ENCODE measurements at regions not wholly inside any gene's neighbourhood (a gene's known extent, or its start where the extent isn't known, plus 50 kb on each side); places are given as distances from the start of the nearest gene placed in this dataset.
A peak's percentile ranks its signal among the peaks of the same experiment; 100 is the strongest.

DNA sequence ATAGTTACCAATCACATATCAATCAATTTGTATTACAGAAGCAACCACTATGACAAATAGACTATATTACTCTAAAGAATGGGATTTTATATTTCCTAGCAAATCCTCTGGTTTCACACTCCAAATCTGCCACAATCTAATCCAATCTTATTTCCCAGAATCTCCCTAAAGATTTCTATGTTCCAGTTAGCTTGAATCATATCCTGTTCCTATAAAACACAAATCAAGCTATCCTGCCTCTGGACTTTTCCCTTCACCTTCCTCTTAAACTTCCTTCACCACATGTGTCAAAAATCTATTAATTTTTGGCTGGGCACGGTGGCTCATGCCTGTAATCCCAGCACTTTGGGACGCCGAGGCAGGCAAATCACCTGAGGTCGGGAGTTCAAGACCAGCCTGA, 50.0 kb downstream of the PIK3C2A start:
- Mint-ChIP-seq H3K9me3 (no peaks in the 10 kb centered on the region), H3K4me1 (peaks cover 31 to 55% of the 10 kb centered on the region in 2 donors), H3K4me3 (no peak overlapping the region), H3K27ac (no peak overlapping the region), H3K36me3 (peaks cover 16 to 23% of the 10 kb centered on the region in 2 donors), H3K27me3 (no peaks in the 10 kb centered on the region)
- DNase-seq: no peak
- ATAC-seq (replicated peaks): no peak

DNA sequence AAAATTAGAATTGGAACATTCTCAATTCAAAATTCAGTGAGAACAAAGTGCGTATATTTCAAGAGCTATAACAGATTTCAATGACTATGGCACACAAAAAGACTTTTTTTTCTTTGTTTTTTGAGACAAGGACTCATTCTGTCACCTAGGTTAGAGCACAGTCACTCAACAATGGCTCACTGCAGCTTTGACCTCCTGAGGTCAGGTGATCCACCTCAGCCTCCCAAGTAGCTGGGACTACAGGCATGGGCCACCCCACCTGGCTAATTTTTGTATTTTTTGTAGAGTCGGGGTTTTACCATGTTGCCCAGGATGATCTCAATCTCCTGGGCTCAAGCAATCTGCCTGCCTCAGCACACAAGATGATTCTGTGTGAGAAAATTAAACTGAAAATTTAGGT, 51.5 kb downstream of the PIK3C2A start:
- Mint-ChIP-seq H3K27ac (no peak overlapping the region), H3K4me3 (no peak overlapping the region), H3K36me3 (peaks cover 16 to 18% of the 10 kb centered on the region in 2 donors), H3K9me3 (no peaks in the 10 kb centered on the region), H3K4me1 (peaks cover 23 to 40% of the 10 kb centered on the region in 2 donors), H3K27me3 (no peaks in the 10 kb centered on the region)
- no peak for DNase-seq
- ATAC-seq (replicated peaks): no peak

- Mint-ChIP-seq H3K4me3 (peak overlapping the region in 1 of 2 donors; percentile 29), H3K9me3 (no peaks in the 10 kb centered on the region), H3K4me1 (peaks cover 14 to 25% of the 10 kb centered on the region in 2 donors), H3K27me3 (no peaks in the 10 kb centered on the region), H3K27ac (peak overlapping the region; percentile 56), H3K36me3 (peaks cover 9 to 13% of the 10 kb centered on the region in 2 donors)
- DNase-seq (no peak), ATAC-seq (replicated peaks) (peak; percentile 77 to 90)
Observed at GRCh38 chr11:17154409-17155159, 53.2 kb downstream of the PIK3C2A start.

GRCh38 chr11:17153757-17154156, 54.0 kb downstream of the PIK3C2A start:
- Mint-ChIP-seq H3K27me3 (no peaks in the 10 kb centered on the region), H3K36me3 (peaks cover 8 to 13% of the 10 kb centered on the region in 2 donors), H3K4me1 (peaks cover 14 to 20% of the 10 kb centered on the region in 2 donors), H3K27ac (no peak overlapping the region), H3K9me3 (no peaks in the 10 kb centered on the region), H3K4me3 (no peak overlapping the region)
- ATAC-seq (replicated peaks) (peak; percentile 38 to 53), DNase-seq (no peak)

DNA sequence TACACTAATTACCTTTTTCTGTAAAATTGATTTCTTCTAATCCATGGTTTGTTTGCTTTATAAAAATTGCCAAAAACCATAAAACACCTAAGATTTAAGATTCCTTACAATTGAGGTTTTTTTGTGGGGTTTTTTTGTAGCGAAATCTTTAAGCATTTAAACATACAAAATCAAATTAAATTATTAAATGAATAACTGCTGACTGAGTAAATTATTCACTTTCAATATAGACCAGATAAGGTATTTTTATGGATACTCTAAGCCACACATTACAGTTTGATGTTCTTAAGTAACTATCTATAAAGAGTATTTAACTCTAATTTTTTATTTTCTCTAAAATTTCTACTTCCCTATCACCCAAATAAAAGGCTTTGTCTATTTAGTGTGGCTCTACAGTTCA, 55.5 kb downstream of the PIK3C2A start:
- H3K9me3 Mint-ChIP-seq: no peaks in the 10 kb centered on the region
- ATAC-seq (replicated peaks) (no peak), DNase-seq (no peak)
- H3K4me3 Mint-ChIP-seq: no peak overlapping the region
- peaks cover 12 to 25% of the 10 kb centered on the region in 2 donors for H3K4me1 Mint-ChIP-seq
- peaks cover 8 to 15% of the 10 kb centered on the region in 2 donors for H3K36me3 Mint-ChIP-seq
- H3K27ac Mint-ChIP-seq: no peak overlapping the region
- no peaks in the 10 kb centered on the region for H3K27me3 Mint-ChIP-seq

DNA sequence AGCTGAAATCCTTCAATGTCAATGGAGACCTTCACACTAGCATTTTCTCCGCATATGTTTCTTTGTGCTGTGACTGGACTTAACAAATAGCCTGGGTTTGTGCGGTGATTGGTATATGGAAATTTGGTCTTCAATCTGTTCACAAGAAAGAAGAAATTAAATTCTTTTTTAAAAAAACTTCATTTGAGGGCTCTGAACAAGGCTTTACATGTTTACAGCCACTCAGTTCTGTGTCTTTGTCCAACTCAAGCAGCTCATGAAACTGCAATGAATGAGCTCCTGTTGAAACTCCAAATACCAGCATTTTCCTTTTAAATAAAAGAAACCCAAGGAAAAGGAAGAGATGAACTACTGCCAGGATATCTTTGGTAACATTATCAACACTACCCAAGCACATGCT, 57.3 kb downstream of the PIK3C2A start:
- no peak overlapping the region for H3K4me3 Mint-ChIP-seq
- H3K27me3 Mint-ChIP-seq: no peaks in the 10 kb centered on the region
- DNase-seq: no peak
- peaks cover 14 to 33% of the 10 kb centered on the region in 2 donors for H3K4me1 Mint-ChIP-seq
- H3K27ac Mint-ChIP-seq: peak overlapping the region; percentile 47
- H3K9me3 Mint-ChIP-seq: no peaks in the 10 kb centered on the region
- H3K36me3 Mint-ChIP-seq: peaks cover 15 to 25% of the 10 kb centered on the region in 2 donors
- no peak for ATAC-seq (replicated peaks)

- peaks cover 5 to 17% of the 10 kb centered on the region in 2 donors for H3K4me1 Mint-ChIP-seq
- no peaks in the 10 kb centered on the region for H3K9me3 Mint-ChIP-seq
- DNase-seq: no peak
- ATAC-seq (replicated peaks): no peak
- no peak overlapping the region for H3K4me3 Mint-ChIP-seq
- no peaks in the 10 kb centered on the region for H3K27me3 Mint-ChIP-seq
- H3K27ac Mint-ChIP-seq: no peak overlapping the region
- peaks cover 20 to 28% of the 10 kb centered on the region in 2 donors for H3K36me3 Mint-ChIP-seq
Observed at GRCh38 chr11:17148536-17148935, 59.2 kb downstream of the PIK3C2A start.

DNA sequence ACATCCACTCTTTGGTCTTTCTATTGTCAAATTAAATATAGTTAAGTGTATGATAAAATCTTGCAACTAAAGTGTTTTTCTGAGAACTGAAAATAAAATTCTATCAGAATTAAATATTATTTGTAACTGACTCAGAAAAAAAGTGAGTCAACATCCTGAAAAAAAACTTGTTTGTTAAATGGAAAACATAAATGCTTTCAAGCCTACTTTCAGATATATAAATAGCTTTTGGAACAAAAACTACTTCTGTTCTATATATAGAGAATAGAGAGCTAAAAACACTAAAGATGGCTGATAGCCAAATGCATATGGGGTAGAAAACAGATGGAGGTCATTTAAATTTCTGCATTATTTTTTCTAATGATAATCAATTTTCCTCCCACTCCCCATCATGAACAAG, 61.8 kb downstream of the PIK3C2A start:
- peaks cover 35 to 45% of the 10 kb centered on the region in 2 donors for H3K36me3 Mint-ChIP-seq
- H3K4me3 Mint-ChIP-seq: no peak overlapping the region
- H3K27ac Mint-ChIP-seq: no peak overlapping the region
- no peaks in the 10 kb centered on the region for H3K27me3 Mint-ChIP-seq
- H3K4me1 Mint-ChIP-seq: peaks cover 5 to 17% of the 10 kb centered on the region in 2 donors
- DNase-seq (no peak), ATAC-seq (replicated peaks) (no peak)
- H3K9me3 Mint-ChIP-seq: no peaks in the 10 kb centered on the region

GRCh38 chr11:17142450-17142849, 65.0 kb upstream of the RPS13 start:
- ATAC-seq (replicated peaks): no peak
- Mint-ChIP-seq H3K36me3 (peaks cover 44 to 64% of the 10 kb centered on the region in 2 donors), H3K27me3 (no peaks in the 10 kb centered on the region), H3K4me3 (no peak overlapping the region), H3K4me1 (peaks cover 5 to 13% of the 10 kb centered on the region in 2 donors), H3K27ac (no peak overlapping the region), H3K9me3 (no peaks in the 10 kb centered on the region)
- DNase-seq: no peak

DNA sequence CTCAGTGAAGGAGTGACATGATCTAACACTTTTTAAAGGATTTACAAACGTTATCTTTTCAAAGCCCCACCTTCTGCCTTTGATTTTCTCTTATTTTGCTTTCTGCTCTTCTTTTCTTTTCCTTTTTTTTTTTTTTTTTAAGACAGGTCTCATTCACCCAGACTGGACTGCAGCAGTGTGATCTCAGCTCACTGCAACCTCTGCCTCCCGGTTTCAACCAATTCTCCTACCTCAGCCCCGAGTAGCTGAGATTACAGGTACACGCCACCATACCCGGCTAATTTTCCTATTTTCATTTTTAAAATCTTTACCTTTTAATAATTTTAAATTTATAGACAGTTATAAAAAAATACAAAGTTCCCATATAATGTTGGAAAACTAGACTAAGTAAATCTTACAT, 63.7 kb upstream of the RPS13 start:
- ATAC-seq (replicated peaks): no peak

DNA sequence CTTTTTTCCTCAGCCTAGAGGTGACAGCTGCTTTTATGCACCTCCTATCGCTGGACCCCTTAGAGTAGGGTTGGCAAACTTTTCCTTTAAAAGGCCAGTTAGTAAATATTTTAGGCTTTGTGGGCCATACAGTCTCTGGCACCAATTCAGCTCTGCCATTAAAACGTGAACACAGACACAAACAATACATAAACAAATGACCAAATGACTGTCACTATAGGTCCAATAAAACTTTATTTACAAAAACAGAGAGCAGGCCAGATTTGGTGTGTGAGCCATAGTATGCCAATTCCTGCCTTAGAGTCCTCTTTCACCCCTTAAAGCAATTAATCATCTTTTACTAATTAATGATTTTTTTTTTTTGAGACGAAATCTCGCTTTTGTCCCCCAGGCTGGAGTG, 61.1 kb upstream of the RPS13 start:
- Mint-ChIP-seq H3K27ac (no peak overlapping the region), H3K9me3 (no peaks in the 10 kb centered on the region), H3K4me3 (no peak overlapping the region), H3K36me3 (peaks cover 29 to 58% of the 10 kb centered on the region in 2 donors), H3K27me3 (no peaks in the 10 kb centered on the region), H3K4me1 (no peaks in the 10 kb centered on the region)
- ATAC-seq (replicated peaks) (no peak), DNase-seq (no peak)

More for the DNA sequence above, 63.7 kb upstream of the RPS13 start:
- no peak overlapping the region for H3K4me3 Mint-ChIP-seq
- no peaks in the 10 kb centered on the region for H3K27me3 Mint-ChIP-seq
- no peaks in the 10 kb centered on the region for H3K9me3 Mint-ChIP-seq
- DNase-seq: no peak
- peaks cover 36 to 59% of the 10 kb centered on the region in 2 donors for H3K36me3 Mint-ChIP-seq
- peaks cover 0 to 1% of the 10 kb centered on the region in 2 donors for H3K4me1 Mint-ChIP-seq
- no peak overlapping the region for H3K27ac Mint-ChIP-seq

DNA sequence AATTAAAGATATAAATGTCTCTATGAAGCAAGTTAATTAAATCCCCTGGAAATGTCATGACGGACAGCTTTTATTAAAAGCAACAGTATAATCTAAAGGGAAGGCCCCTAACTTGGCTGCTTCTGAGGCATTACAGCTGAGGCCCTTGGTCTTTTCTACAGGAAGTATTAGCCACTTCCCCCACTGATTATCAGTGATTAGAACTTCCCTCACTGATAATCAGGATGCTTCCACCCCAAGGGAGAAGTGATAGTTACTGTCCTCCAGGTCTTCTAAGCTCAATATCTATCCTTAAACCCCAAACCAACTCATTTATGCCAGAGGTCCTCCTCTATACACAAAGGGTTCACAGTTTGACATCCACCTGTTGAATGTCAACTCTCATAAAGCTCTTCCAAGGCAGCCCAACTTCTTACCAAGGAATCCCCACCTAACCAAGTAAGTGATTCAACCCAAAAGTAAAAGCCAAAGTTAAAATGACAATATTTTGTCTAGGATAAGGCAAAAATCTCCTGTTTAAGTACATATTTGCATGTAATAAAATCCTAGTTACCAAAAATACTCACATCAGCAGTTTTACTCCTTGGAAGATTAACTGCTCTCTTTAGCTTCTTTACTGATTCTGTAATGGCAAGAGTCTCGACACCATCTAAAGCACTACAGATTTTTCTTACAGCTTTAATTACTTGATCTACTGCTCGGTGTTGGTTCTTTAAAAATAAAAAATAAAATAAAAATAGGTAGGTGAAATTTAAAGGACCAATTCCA, 58.6 kb upstream of the RPS13 start:
- Mint-ChIP-seq H3K36me3 (peaks cover 19 to 49% of the 10 kb centered on the region in 2 donors), H3K9me3 (no peaks in the 10 kb centered on the region), H3K4me1 (no peaks in the 10 kb centered on the region), H3K4me3 (no peak overlapping the region), H3K27ac (no peak overlapping the region), H3K27me3 (no peaks in the 10 kb centered on the region)
- DNase-seq: no peak
- no peak for ATAC-seq (replicated peaks)

- Mint-ChIP-seq H3K4me1 (no peaks in the 10 kb centered on the region), H3K27ac (no peak overlapping the region), H3K36me3 (peaks cover 14 to 41% of the 10 kb centered on the region in 2 donors), H3K27me3 (no peaks in the 10 kb centered on the region), H3K4me3 (no peak overlapping the region), H3K9me3 (no peaks in the 10 kb centered on the region)
- DNase-seq (no peak), ATAC-seq (replicated peaks) (no peak)
Observed at GRCh38 chr11:17132654-17133053, 55.2 kb upstream of the RPS13 start.

- no peaks in the 10 kb centered on the region for H3K4me1 Mint-ChIP-seq
- no peak for ATAC-seq (replicated peaks)
Observed at GRCh38 chr11:17129003-17129402, 51.5 kb upstream of the RPS13 start.

More at GRCh38 chr11:17129003-17129402, 51.5 kb upstream of the RPS13 start:
- Mint-ChIP-seq H3K27ac (no peak overlapping the region), H3K9me3 (no peaks in the 10 kb centered on the region), H3K4me3 (no peak overlapping the region), H3K36me3 (peaks cover 16 to 30% of the 10 kb centered on the region in 2 donors), H3K27me3 (no peaks in the 10 kb centered on the region)
- DNase-seq: no peak
